LNCaP clone FGC (cell line): ENCODE measurements at regions not wholly inside any gene's neighbourhood (a gene's known extent, or its start where the extent isn't known, plus 50 kb on each side); places are given as distances from the start of the nearest gene placed in this dataset.

Experiments used
- DNase-seq: peaks from one replicate; pipeline ENCODE4 v3.0.0-alpha.2; 2011; ENCODE audit warnings: low read depth
- H3K4me3 ChIP-seq: 2 replicates; pipeline ENCODE4 v1.5.1; 2011; ENCODE audit warnings: mild to moderate bottlenecking, low read depth, low read length, control low read depth
- CTCF ChIP-seq: IDR thresholded peaks from 2 replicates; pipeline ENCODE4 v1.5.1; 2012; ENCODE audit warnings: mild to moderate bottlenecking; ENCODE audit not compliant: control insufficient read depth, insufficient read depth; ENCODE audit errors: extremely low read depth

DNA sequence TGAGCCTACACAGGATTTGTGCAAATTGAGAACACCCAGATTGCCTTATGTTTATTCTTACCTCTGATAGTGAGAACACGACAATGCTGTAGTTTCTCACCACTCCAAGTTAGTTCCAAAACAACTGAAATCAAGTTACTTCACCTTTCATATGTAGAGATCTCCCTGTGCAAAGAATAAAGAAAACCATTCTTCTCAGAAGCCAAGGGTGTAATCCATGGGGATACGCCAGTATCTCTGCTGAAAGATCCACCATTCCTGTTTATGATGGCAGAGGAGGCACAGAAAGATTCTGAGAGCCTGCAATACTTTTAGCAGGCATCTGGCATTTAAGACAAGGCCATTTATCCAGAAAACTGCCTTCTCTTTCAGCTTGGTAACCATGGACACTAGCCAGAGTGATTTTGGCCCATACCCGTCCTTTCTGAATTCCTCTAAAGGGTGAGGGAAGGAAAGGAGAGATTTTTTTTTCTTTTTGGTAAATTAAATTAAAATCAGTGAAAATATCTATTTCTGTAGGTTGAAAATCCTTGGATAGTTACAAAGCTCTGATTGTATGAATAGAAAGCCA is 355.4 kb upstream of the FAR2 start:
- H3K4me3 ChIP-seq, result no peak overlapping the region
- DNase-seq, result no peak
- no peak for TF ChIP-seq CTCF

- no peak overlapping the region for H3K4me3 ChIP-seq
- no peak for DNase-seq
- TF ChIP-seq CTCF, result no peak
Observed at GRCh38 chr12:28794211-28794610, 354.9 kb upstream of the FAR2 start.

GRCh38 chr12:28794786-28795185 is 354.3 kb upstream of the FAR2 start:
- no peak for TF ChIP-seq CTCF
- H3K4me3 ChIP-seq, result no peak overlapping the region

GRCh38 chr12:28795311-28795710 is 353.8 kb upstream of the FAR2 start:
- TF ChIP-seq CTCF, result no peak
- DNase-seq, result no peak
- H3K4me3 ChIP-seq, result no peak overlapping the region

More at GRCh38 chr12:28794786-28795185, 354.3 kb upstream of the FAR2 start:
- no peak for DNase-seq

DNA sequence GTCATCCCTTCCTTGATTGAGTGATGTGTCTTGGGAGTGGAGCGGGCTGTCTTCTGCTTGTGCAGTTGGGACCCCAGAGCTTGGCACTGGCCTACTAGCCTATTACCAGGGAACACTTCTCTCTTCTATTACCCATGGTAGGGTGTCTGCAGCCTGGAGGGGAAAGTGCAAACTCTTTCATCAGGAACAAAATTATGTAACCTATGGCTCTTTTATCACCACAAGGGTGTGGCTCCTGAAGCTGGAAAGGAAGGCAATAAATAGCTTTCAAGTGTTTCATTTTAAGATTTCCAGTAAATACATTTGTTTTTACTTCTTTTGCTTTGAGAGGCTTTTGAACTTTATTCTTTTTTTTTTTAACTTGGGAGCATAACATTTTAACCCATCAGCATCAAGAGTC is 349.7 kb upstream of the FAR2 start:
- no peak overlapping the region for H3K4me3 ChIP-seq
- DNase-seq, result no peak
- no peak for TF ChIP-seq CTCF

DNA sequence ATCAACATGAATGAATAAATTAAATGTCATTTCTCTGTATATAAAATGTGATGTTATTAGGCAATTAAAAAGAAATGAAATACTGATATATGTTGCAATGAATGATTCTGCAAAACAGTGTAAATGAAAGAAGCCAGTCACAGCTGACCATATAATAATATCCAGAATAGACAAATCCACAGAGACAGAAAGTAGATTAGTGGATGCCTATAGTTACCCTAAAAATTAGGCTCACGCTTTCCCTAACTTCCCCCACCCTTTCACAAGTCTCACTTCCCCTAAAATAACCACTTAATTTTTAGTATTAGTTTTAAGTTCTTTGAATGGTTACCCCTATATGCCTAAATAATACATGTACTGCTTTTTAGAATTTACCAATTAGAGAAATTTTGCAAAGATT is 348.9 kb upstream of the FAR2 start:
- no peak for TF ChIP-seq CTCF
- no peak overlapping the region for H3K4me3 ChIP-seq
- no peak for DNase-seq

DNA sequence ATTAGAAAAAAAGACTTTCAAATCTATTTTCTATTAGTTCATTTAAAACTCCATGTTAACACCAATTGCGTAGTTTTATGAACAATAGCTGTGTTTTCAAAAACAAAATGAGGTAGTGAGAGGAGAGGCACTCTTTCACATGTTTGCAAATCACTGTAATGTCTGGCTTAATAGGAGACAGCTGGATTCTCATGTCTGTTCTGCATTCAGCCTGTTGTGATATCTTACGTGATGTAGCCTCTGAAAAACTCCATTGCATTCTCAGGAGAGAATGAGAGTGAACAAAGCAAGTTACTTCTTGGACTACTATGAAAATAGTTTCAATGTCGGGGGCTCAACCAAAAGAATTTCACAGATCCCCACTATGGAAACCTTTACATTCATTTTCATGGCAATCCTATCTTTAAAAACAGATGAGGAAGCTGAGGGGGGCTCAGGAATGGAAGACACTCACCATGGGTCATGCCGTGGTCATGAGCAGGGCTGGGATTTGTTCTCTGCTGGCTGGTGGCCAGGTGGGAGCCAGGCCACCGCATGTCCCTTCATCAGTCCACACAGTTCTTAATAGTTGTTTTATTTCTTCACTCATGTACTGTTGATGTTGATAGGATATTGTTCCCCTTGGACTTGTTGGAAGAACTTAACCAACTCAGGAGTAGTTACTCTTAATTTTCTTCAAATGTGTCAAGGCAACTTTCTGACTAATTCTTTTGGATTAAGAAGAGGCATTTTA is 346.2 kb upstream of the FAR2 start:
- H3K4me3 ChIP-seq, result no peak overlapping the region
- no peak for TF ChIP-seq CTCF
- DNase-seq, result no peak
